ENCODE measurements at regions not wholly inside any gene's neighbourhood (a gene's known extent, or its start where the extent isn't known, plus 50 kb on each side); places are given as distances from the start of the nearest gene placed in this dataset.
A peak's percentile ranks its signal among the peaks of the same experiment; 100 is the strongest.

- Histone ChIP-seq H3K4me3 (no peak overlapping the region), H3K27ac (no peak overlapping the region)
- TF ChIP-seq CTCF (IDR thresholded peaks at IDR 0.05): no peak
- DNase-seq (ENCODE audit: low spot score): no peak
Observed at GRCh38 chr13:24023073-24023472, 125.8 kb upstream of the C1QTNF9B start.

GRCh38 chr13:24027494-24027893 lies 130.2 kb upstream of the C1QTNF9B start:
- no peak overlapping the region for H3K27ac ChIP-seq
- no peak overlapping the region for H3K4me3 ChIP-seq
- TF ChIP-seq CTCF (IDR thresholded peaks at IDR 0.05): no peak
- no peak for DNase-seq (ENCODE audit: low spot score)

- peak overlapping the region; percentile 44 to 86 for H3K27ac ChIP-seq
- no peak for DNase-seq (ENCODE audit: low spot score)
Observed at GRCh38 chr13:24032252-24032651, 128.3 kb upstream of the SPATA13 start.

GRCh38 chr13:24032674-24033073 lies 127.8 kb upstream of the SPATA13 start:
- Histone ChIP-seq H3K4me3 (no peak overlapping the region), H3K27ac (peak overlapping the region; percentile 44 to 86)
- no peak for DNase-seq (ENCODE audit: low spot score)
- TF ChIP-seq CTCF (IDR thresholded peaks at IDR 0.05): no peak

More at GRCh38 chr13:24032252-24032651, 128.3 kb upstream of the SPATA13 start:
- H3K4me3 ChIP-seq: no peak overlapping the region
- no peak for TF ChIP-seq CTCF (IDR thresholded peaks at IDR 0.05)

GRCh38 chr13:24033527-24034302 lies 126.8 kb upstream of the SPATA13 start:
- no peak for DNase-seq (ENCODE audit: low spot score)
- no peak for TF ChIP-seq CTCF (IDR thresholded peaks at IDR 0.05)
- Histone ChIP-seq H3K27ac (peak overlapping the region; percentile 44 to 86), H3K4me3 (peak overlapping the region; percentile 22)

GRCh38 chr13:24035411-24035810 lies 125.1 kb upstream of the SPATA13 start:
- DNase-seq (ENCODE audit: low spot score): no peak
- Histone ChIP-seq H3K27ac (no peak overlapping the region), H3K4me3 (no peak overlapping the region)
- TF ChIP-seq CTCF (IDR thresholded peaks at IDR 0.05): no peak

- H3K27ac ChIP-seq: no peak overlapping the region
- no peak for TF ChIP-seq CTCF (IDR thresholded peaks at IDR 0.05)
- no peak overlapping the region for H3K4me3 ChIP-seq
- no peak for DNase-seq (ENCODE audit: low spot score)
Observed at GRCh38 chr13:24036115-24036514, 124.4 kb upstream of the SPATA13 start.
